NCI-H2196 (cell line): ENCODE measurements at regions not wholly inside any gene's neighbourhood (a gene's known extent, or its start where the extent isn't known, plus 50 kb on each side); places are given as distances from the start of the nearest gene placed in this dataset.
"Not testable (repeated sequence)": the region's sequence is repeated elsewhere in the genome, so short reads cannot be mapped to it uniquely, and the experiment has no call there.

Experiments
- DNase-seq: peaks from one replicate; lab custom pipeline; 2025; ENCODE audit not compliant: unreplicated experiment; lab: John Stamatoyannopoulos, UW

DNA sequence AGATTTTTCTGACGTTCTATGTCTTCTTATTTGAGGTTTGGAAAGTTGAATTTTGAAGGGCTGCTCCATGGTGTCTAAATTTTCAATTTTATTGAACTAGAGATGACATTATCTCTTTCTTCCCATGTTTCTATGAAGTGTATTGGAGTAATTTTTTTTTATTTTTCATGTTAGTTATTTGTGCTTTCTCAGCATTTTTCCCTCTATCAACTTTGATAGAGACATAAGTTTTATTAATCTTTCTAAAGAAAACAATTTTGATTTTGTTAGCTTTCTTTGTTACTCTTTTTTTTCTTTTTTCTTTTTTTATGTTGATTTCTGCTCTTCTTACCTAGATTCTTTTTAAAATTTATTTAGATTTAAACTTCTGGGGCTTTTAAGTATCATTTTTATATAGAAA, 1694.8 kb downstream of the PCDH9 start:
- no peak for DNase-seq

GRCh38 chr13:65532231-65532630, 1697.9 kb downstream of the PCDH9 start:
- no peak for DNase-seq

- no peak for DNase-seq
These were observed 1699.4 kb downstream of the PCDH9 start for GRCh38 chr13:65530688-65531087.

- DNase-seq, result no peak
These were observed 1700.6 kb downstream of the PCDH9 start for GRCh38 chr13:65529541-65529940.

DNA sequence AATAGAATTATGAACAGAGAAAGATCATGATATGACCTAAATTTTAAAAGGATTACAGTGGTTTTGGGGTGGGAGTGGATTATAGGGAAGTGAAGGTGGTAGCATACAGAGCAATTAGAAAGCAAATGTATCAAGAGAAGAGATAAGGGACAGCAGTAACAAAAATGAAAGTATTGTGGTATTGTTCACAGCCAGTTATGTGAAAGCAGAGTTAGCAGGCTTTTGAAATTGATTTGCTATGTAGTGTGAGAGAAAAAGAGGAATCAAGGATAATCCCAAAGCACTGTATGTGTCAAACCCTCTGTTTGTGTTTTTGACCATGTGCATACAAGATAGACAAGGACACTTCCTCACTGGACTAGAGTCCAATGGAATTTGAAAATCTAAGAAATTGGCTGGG, 1721.4 kb downstream of the PCDH9 start:
- no peak for DNase-seq

- no peak for DNase-seq
These were observed 1721.8 kb downstream of the PCDH9 start for GRCh38 chr13:65508338-65508737.

DNA sequence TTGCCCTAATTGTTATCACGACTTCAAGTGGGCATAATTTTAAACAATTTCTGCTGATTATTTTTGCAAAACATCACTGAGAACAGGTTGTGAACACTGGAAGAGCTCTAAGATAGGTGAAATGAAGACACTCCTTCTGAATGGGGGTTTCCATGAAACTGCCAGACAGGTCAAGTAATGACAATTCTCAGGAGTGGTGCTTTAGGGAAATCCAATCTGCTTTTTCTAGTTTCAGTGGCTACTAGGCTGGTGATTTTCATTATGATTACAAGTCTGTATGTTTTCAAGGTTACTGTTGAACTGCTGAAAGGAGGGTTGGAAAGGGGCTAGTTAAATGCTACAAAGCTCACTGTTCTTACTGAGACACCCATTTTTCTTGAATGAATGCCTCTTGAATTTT, 1724.2 kb downstream of the PCDH9 start:
- no peak for DNase-seq

DNA sequence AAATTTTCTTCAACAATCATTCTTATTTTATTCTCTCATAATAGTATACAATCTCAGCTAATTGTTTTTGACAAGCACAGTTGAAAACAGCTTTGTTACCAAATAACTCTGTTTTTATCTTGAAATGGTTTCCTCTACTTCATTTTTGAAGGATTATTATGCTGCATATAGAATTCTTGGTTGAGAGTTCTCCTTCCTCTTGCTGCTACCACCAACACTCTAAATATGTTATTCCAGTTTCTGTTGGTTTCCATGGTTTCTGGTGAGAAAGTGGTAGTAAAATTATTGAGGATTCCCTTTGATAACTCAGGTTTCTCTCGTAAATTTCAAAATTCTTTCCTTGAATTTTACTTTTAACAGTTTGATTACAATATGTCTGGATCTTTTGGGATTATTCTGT, 1725.9 kb downstream of the PCDH9 start:
- no peak for DNase-seq

DNA sequence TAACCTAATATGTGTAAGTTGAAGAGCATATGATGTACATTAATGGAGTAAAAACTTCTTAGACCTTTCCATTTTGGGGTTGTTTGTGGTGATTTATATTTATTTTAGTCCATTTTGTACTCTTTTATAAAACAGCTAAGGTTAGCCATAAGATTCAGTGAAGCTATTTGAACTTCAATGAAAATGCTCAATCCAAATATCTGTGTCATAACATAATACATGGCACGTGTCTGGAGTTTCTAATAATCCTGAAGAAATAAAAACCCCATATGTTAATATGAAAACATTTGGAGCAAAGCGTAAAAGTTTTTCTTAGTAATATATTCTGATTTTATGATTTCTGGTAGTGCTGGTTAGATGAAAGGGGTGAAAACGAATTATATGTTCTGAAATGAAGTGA, 1729.7 kb downstream of the PCDH9 start:
- DNase-seq, result no peak

GRCh38 chr13:65499256-65499655, 1730.9 kb downstream of the PCDH9 start:
- DNase-seq, result no peak

GRCh38 chr13:65497265-65497664, 1732.9 kb downstream of the PCDH9 start:
- DNase-seq, result no peak

GRCh38 chr13:65490725-65491124, 1739.4 kb downstream of the PCDH9 start:
- DNase-seq, result not testable (repeated sequence)

- no peak for DNase-seq
These were observed 1741.5 kb downstream of the PCDH9 start for GRCh38 chr13:65488606-65489005.

DNA sequence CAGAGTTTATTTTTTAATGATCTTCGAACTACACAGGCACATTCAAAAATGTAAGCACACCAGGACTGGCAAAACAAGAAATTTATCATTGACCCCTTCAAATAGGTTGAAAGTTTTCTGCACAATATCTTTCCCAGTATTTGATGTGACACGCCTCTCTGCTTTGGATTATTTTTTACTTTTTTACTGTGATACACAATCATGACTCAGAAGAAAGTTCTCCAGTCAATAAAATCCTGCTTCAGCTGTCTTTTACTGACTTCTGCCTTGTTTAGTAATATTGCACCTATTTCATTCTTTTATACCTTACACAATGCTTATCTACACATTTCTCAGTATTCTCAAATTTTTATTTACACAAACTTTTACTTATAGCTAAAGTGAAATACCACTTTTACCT, 1750.4 kb downstream of the PCDH9 start:
- DNase-seq, result no peak

- DNase-seq, result no peak
These were observed 1756.9 kb downstream of the PCDH9 start for GRCh38 chr13:65473196-65473595.

DNA sequence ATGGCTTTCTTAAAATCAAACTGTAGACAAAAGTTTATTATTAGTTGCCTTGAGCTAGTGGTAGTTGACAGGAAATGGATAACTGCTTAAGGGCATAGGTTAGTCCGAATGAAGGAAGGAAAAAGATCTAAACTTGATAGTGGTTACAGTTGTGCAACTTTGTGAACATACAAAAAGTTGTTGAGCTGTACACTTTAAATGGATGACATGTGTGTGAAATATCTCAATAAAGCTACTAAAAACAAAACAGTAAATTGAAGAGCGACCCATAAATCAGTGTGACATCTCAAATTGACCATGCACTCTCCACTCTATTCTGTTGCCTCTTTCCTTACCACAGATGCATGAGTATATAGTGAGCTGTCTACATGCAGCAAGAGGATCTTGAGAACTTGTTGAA, 1757.8 kb downstream of the PCDH9 start:
- no peak for DNase-seq

DNA sequence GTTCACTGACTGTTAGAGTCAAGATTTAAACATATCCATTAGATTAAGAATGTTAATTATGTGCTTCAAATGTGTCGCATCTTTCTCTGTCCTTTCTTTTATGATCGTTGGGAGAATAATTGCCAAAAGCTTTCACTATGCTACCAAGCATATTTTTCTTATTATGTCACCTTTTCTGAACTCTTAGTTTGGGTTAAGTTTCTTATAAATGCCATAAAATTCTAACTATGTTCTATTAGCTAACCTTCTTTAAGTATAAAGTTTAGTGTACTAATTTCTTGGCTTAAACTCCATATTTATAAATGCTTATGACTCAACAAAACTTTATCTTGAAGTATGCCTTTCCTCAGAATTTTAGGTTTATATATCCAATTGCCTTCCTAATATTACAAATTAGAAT, 1759.4 kb downstream of the PCDH9 start:
- no peak for DNase-seq

DNA sequence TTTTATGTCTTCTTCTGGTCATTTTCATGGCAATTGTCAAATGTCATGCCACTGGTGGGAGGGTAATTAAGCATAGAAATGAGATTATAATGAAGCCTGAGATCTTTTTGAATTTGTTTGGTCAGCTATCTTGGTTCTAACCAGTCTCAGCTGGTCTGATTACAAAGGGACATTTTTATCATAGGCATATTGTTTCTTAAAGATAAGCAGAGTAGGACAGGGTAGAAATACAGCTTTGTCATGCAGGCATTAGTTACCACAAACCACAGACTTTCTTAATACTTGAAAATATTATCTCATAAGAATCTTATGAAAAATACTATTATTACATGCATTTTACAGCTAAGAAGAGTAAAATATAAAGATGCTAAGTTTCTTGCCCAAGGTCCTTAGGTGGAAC, 1761.5 kb downstream of the PCDH9 start:
- DNase-seq, result no peak

- no peak for DNase-seq
These were observed 1768.5 kb downstream of the PCDH9 start for GRCh38 chr13:65461590-65461989.

GRCh38 chr13:65460136-65460535, 1770.0 kb downstream of the PCDH9 start:
- DNase-seq, result no peak

DNA sequence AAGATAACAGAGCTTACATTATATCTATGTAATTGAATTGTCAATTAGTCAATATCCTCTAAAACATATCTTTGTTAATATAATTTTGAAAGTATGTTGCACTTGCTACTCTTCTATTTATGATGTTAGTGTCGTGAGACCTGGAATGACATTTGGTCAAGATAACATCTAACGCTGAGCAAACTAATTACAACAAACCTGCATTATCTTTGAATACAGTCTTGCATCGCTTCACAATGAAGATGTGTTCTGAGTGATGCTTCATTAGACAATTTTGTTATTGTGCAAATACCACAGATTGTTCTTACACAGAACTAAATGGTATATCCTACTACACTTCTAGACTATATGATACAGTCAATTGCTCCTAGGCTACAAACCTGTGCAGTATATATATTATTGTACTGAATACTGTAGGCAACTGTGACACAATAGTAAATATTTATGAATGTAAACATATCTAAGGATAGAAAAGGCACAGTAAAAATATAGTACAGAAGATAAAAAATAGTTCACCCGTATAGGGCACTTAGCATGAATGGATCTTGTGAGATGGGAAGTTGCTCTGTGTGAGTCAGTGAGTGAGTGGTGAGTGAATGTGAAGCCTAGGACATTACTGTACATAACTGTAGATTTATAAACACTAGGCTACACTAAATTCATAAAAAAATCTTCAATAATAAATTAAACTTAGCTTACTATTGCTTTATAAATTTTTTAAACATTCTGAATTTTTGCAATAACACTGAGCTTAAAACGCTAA, 1773.8 kb downstream of the PCDH9 start:
- DNase-seq, result no peak

DNA sequence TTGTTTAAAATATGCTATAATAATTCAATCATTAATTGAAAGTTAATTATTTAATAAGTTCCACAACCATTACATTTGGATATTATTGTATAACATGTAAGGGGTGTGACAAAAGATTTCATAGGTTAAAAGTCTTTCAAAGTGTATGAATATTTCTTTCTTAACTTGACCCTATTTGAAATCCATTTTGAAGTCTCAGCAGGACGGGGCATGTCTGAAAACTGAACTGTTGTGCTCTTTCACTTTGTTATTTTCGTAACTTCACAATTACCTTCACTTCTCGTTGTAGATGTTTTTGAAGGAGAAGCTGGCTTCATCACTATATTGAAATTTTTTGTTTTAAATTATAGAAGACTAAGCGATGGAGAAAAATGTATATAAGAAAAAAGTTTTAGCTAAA, 1775.7 kb downstream of the PCDH9 start:
- no peak for DNase-seq

DNA sequence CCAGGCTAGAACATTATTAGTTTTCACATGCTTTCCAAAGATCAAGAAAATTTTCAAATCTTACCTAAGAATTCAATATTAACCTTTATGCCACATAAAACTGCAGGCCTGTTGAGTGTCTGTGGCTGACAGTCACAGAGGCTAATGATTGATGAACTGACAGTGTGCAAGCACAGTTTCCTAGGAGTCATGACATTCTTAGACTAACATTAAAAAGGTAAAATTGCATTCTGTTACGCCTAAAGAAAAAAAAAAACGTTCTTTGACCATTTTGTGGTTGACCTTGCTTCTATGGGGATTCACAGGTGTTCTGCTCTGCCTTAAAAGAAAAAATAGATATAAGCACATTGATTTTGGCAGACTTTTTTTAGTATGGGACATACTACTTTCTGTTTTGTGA, 1776.2 kb downstream of the PCDH9 start:
- no peak for DNase-seq
